PC-9 (cell line): ENCODE measurements at regions not wholly inside any gene's neighbourhood (a gene's known extent, or its start where the extent isn't known, plus 50 kb on each side); places are given as distances from the start of the nearest gene placed in this dataset.

Experiments
- BruUV-seq: library from RNA; stranded (reverse); fragments of 400-500 nt; replicated peaks from 2 replicates; lab custom pipeline; 2021; lab: Mats Ljungman, UMichigan
- CTCF ChIA-PET: fragments of 300-600 bp; sonication (Branson Sonifier 250); formaldehyde crosslinking; loops from one replicate; lab custom pipeline; 2022; ENCODE audit warnings: antibody characterized with exemption; lab: Charles Lee
- POLR2A ChIA-PET: fragments of 300-600 bp; sonication (Branson Sonifier 250); formaldehyde crosslinking; loops from one replicate; lab custom pipeline; 2022; ENCODE audit warnings: antibody characterized with exemption; ENCODE audit not compliant: unreplicated experiment; lab: Charles Lee
- DNase-seq, 2 experiments: peaks; one replicate each; pipeline versions ENCODE4 v3.0.0 to v3.0.0-alpha.2; 2015 to 2022; ENCODE audit warnings: mixed read lengths in 1 of 2
- H2AFZ ChIP-seq: fragments of 200-600 bp; sonication (generic); 2 replicates; pipeline ENCODE4 v1.8.1; 2017; ENCODE audit warnings: antibody characterized with exemption
- H3F3A ChIP-seq: fragments of 200-600 bp; sonication (generic); 2 replicates; pipeline ENCODE4 v1.8.1; 2017; ENCODE audit warnings: antibody characterized with exemption, mild to moderate bottlenecking, low read depth; ENCODE audit not compliant: insufficient read depth
- H3K27ac ChIP-seq: fragments of 200-600 bp; sonication (generic); 2 replicates; pipeline ENCODE4 v1.6.1; 2016; ENCODE audit warnings: mixed run types
- H3K27me3 ChIP-seq: fragments of 200-600 bp; sonication (generic); 2 replicates; pipeline ENCODE4 v1.6.1; 2016; ENCODE audit warnings: low read depth, mixed run types; ENCODE audit not compliant: insufficient read depth
- H3K36me3 ChIP-seq: fragments of 200-600 bp; sonication (generic); 2 replicates; pipeline ENCODE4 v1.6.1; 2016; ENCODE audit warnings: low read depth, mixed run types
- H3K4me1 ChIP-seq: fragments of 200-600 bp; sonication (generic); replicated peaks from 2 replicates; pipeline ENCODE4 v1.6.1; 2016; ENCODE audit warnings: mixed run types; ENCODE audit not compliant: insufficient read depth
- H3K4me2 ChIP-seq: fragments of 200-600 bp; sonication (generic); 2 replicates; pipeline ENCODE4 v1.6.1; 2017; ENCODE audit warnings: mixed run types
- H3K4me3 ChIP-seq: fragments of 200-600 bp; sonication (generic); 2 replicates; pipeline ENCODE4 v1.6.1; 2016; ENCODE audit warnings: mixed run types
- H3K79me2 ChIP-seq: fragments of 200-600 bp; sonication (generic); 2 replicates; pipeline ENCODE4 v1.6.1; 2017; ENCODE audit warnings: low read depth, mixed run types
- H3K9me2 ChIP-seq: fragments of 200-600 bp; sonication (generic); 2 replicates; pipeline ENCODE4 v1.8.1; 2017; ENCODE audit warnings: mild to moderate bottlenecking; ENCODE audit not compliant: insufficient read depth
- H3K9me3 ChIP-seq: fragments of 200-600 bp; sonication (generic); 2 replicates; pipeline ENCODE4 v1.8.1; 2016; ENCODE audit warnings: low read depth; ENCODE audit not compliant: insufficient read depth
- H4K20me1 ChIP-seq: fragments of 200-600 bp; sonication (generic); 2 replicates; pipeline ENCODE4 v1.8.1; 2017; ENCODE audit not compliant: insufficient read depth
- EZH2 ChIP-seq: fragments of 200-600 bp; sonication (generic); IDR thresholded peaks from 2 replicates; pipeline ENCODE4 v1.8.0; 2017; ENCODE audit warnings: antibody characterized with exemption, low read depth
- intact Hi-C: fragments of 100-400 bp; cut with micrococcal nuclease; formaldehyde crosslinking; loops from one replicate; pipeline ENCODE4 v1.10.0; 2022; ENCODE audit not compliant: unreplicated experiment
- TF ChIP-seq, protein P1 (sequence below): fragments of 200-600 bp; sonication (generic); conservative IDR thresholded peaks from 2 replicates; pipeline ENCODE4 v1.6.1; 2017; ENCODE audit warnings: mixed run types, antibody characterized with exemption, mild to moderate bottlenecking, moderate library complexity

DNA sequence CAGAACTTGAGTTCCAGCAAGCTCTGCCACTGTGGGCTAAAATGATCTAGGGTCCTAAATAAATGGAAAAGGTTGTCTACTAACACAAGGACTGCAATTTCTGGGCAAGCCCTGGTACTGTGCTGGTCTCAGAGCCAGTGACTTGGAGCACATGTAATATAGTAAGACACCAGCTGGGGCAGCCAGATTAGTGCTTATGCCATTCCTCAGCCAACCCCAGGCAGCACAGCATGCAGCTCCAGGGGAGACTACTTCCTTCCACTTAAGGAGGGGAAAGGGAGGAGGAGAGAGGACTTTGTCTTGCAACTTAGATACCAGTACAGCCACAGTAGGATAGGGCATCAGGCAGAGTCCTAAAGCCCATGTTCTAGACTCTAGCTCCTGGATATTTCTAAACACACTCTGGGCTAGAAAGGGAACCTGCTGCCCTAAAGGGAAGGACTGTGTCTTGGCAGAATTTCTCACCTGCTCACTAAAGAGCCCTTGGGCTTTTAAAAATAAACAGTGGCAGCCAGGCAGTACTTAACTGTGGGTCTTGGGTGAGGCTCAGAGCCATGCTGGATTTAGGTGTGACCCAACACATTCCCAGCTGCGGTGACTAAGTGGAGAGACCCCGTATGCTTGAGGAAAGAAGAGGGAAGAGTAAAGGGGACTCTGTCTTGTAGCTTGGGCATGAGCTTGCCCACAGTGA lies 223.7 kb upstream of the BCHE start:
- H3K36me3 ChIP-seq: no peaks in the 10 kb centered on the region
- CTCF ChIA-PET: no interaction called here
- no peaks in the 10 kb centered on the region for H3F3A ChIP-seq
- BruUV-seq: no TSS peak
- no peak overlapping the region for H2AFZ ChIP-seq
- H3K9me2 ChIP-seq: no peaks in the 10 kb centered on the region
- TF ChIP-seq EZH2: no peak
- TF ChIP-seq, protein P1, sequence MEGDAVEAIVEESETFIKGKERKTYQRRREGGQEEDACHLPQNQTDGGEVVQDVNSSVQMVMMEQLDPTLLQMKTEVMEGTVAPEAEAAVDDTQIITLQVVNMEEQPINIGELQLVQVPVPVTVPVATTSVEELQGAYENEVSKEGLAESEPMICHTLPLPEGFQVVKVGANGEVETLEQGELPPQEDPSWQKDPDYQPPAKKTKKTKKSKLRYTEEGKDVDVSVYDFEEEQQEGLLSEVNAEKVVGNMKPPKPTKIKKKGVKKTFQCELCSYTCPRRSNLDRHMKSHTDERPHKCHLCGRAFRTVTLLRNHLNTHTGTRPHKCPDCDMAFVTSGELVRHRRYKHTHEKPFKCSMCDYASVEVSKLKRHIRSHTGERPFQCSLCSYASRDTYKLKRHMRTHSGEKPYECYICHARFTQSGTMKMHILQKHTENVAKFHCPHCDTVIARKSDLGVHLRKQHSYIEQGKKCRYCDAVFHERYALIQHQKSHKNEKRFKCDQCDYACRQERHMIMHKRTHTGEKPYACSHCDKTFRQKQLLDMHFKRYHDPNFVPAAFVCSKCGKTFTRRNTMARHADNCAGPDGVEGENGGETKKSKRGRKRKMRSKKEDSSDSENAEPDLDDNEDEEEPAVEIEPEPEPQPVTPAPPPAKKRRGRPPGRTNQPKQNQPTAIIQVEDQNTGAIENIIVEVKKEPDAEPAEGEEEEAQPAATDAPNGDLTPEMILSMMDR: no peak
- POLR2A ChIA-PET: interaction anchor here (0.5 kb wide), 1 partner anchor 149 kb away, joined by 7 read pairs; no protein-coding TSS in a partner anchor
- intact Hi-C loops: no loop called here
- no peaks in the 10 kb centered on the region for H3K79me2 ChIP-seq
- no peak for DNase-seq
- no peaks in the 10 kb centered on the region for H3K27me3 ChIP-seq
- H4K20me1 ChIP-seq: no peaks in the 10 kb centered on the region
- no peak overlapping the region for H3K4me2 ChIP-seq
- no peaks in the 10 kb centered on the region for H3K9me3 ChIP-seq
- H3K27ac ChIP-seq: no peak overlapping the region
- no peaks in the 10 kb centered on the region for H3K4me1 ChIP-seq
- H3K4me3 ChIP-seq: no peak overlapping the region

DNA sequence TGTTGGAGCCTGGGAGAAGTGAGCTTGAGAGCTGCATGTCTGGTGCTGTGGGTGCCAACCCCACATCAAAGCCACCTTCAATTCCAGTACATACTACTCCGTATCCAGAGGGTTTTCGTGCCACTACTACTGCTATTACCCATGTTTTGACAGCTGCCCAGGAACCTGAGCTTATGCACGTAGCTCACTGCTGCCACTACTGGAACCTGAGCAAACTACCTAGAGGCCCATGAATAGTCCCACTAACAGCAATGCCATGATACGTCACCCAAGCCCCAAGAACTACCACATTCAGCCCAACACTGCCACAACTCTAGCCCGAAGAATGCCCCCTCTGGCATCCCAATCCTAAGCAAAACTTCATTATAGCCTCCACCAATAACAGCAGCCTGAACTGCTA lies 215.2 kb upstream of the BCHE start:
- CTCF ChIA-PET: no interaction called here
- DNase-seq: no peak

DNA sequence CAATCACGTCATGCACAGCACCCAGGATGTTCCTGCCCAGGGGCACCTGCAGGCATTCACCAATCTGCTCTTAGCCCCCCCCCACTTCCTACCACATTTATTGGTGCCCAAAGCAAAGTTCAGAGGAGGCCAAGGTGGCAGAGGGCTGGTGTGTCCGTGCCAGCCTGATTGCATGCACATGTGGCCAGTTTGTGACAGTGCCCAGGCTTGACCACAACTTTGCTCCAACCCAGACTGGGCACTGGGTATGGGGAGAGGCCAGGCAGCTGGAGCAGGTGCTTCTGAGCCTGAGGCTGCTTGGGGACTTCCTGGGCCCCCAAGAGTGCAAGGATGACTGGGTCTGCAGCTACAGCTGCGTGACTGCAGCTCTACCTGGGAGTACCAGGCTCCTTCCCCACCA lies 192.3 kb upstream of the BCHE start:
- H3K36me3 ChIP-seq: no peaks in the 10 kb centered on the region
- no peak for DNase-seq
- no peaks in the 10 kb centered on the region for H4K20me1 ChIP-seq
- BruUV-seq: no TSS peak
- H3K27me3 ChIP-seq: no peaks in the 10 kb centered on the region
- ChIA-PET POLR2A (no interaction called here), CTCF (no interaction called here)
- H3K27ac ChIP-seq: no peak overlapping the region
- intact Hi-C loops: no loop called here
- H3K4me1 ChIP-seq: no peaks in the 10 kb centered on the region
- H3K4me2 ChIP-seq: no peak overlapping the region
- H3K9me2 ChIP-seq: no peaks in the 10 kb centered on the region
- no peaks in the 10 kb centered on the region for H3K9me3 ChIP-seq
- no peak overlapping the region for H3K4me3 ChIP-seq
- H3F3A ChIP-seq: no peaks in the 10 kb centered on the region
- TF ChIP-seq, protein P1: no peak
- TF ChIP-seq EZH2: no peak
- no peaks in the 10 kb centered on the region for H3K79me2 ChIP-seq
- H2AFZ ChIP-seq: no peak overlapping the region

More for the DNA sequence above, 215.2 kb upstream of the BCHE start:
- H3K27me3 ChIP-seq: no peaks in the 10 kb centered on the region
- H3K27ac ChIP-seq: no peak overlapping the region
- no peak overlapping the region for H3K4me2 ChIP-seq
- H4K20me1 ChIP-seq: no peaks in the 10 kb centered on the region
- BruUV-seq: no TSS peak
- intact Hi-C loops: no loop called here
- TF ChIP-seq EZH2: no peak
- TF ChIP-seq, protein P1: no peak
- no peaks in the 10 kb centered on the region for H3K4me1 ChIP-seq
- POLR2A ChIA-PET: no interaction called here
- no peak overlapping the region for H2AFZ ChIP-seq
- H3K36me3 ChIP-seq: no peaks in the 10 kb centered on the region
- H3K79me2 ChIP-seq: no peaks in the 10 kb centered on the region
- no peak overlapping the region for H3K4me3 ChIP-seq
- H3K9me2 ChIP-seq: peaks cover 8% of the 10 kb centered on the region; the same call in 1 of the 2 replicates
- no peaks in the 10 kb centered on the region for H3K9me3 ChIP-seq
- no peaks in the 10 kb centered on the region for H3F3A ChIP-seq
